ENCODE measurements at regions not wholly inside any gene's neighbourhood (a gene's known extent, or its start where the extent isn't known, plus 50 kb on each side); places are given as distances from the start of the nearest gene placed in this dataset.
"Not testable (repeated sequence)": the region's sequence is repeated elsewhere in the genome, so short reads cannot be mapped to it uniquely, and the experiment has no call there.

GRCh38 chr2:144671695-144672455 lies 152.0 kb upstream of the ZEB2 start:
- DNase-seq: peak; percentile 36

- DNase-seq: no peak
These were observed 150.8 kb upstream of the ZEB2 start for GRCh38 chr2:144670738-144671137.

- DNase-seq: no peak
These were observed 150.2 kb upstream of the ZEB2 start for GRCh38 chr2:144670080-144670479.

- no peak for DNase-seq
These were observed 149.5 kb upstream of the ZEB2 start for GRCh38 chr2:144669196-144669987.

GRCh38 chr2:144668493-144669110 lies 148.7 kb upstream of the ZEB2 start:
- no peak for DNase-seq

GRCh38 chr2:144666032-144666431 lies 146.1 kb upstream of the ZEB2 start:
- no peak for DNase-seq

- DNase-seq: peak; percentile 59
These were observed 143.3 kb upstream of the ZEB2 start for GRCh38 chr2:144663207-144663606.

GRCh38 chr2:144660518-144661316 lies 140.8 kb upstream of the ZEB2 start:
- peak; percentile 74 for DNase-seq

GRCh38 chr2:144659731-144660275 lies 139.9 kb upstream of the ZEB2 start:
- DNase-seq: peak; percentile 71

GRCh38 chr2:144654523-144654922 lies 134.6 kb upstream of the ZEB2 start:
- DNase-seq: no peak

GRCh38 chr2:144650907-144651306 lies 131.0 kb upstream of the ZEB2 start:
- DNase-seq: no peak

GRCh38 chr2:144648837-144649465 lies 129.0 kb upstream of the ZEB2 start:
- no peak for DNase-seq

GRCh38 chr2:144645083-144645778 lies 125.3 kb upstream of the ZEB2 start:
- DNase-seq: peak; percentile 75

GRCh38 chr2:144644549-144644948 lies 124.6 kb upstream of the ZEB2 start:
- DNase-seq: no peak

- no peak for DNase-seq
These were observed 123.8 kb upstream of the ZEB2 start for GRCh38 chr2:144643537-144644336.

GRCh38 chr2:144642856-144643255 lies 122.9 kb upstream of the ZEB2 start:
- DNase-seq: no peak

- DNase-seq: no peak
These were observed 122.2 kb upstream of the ZEB2 start for GRCh38 chr2:144642131-144642530.

GRCh38 chr2:144638250-144638649 lies 118.3 kb upstream of the ZEB2 start:
- not testable (repeated sequence) for DNase-seq

GRCh38 chr2:144636860-144637259 lies 116.9 kb upstream of the ZEB2 start:
- DNase-seq: not testable (repeated sequence)

GRCh38 chr2:144632809-144633208 lies 112.9 kb upstream of the ZEB2 start:
- DNase-seq: no peak

- no peak for DNase-seq
These were observed 111.7 kb upstream of the ZEB2 start for GRCh38 chr2:144631636-144632035.

Data from hematopoietic multipotent progenitor cell treated with erythropoietin and hydrocortisone succinate and interleukin-3 and kit ligand, for 4 days (in vitro differentiated cells).